ENCODE measurements at regions not wholly inside any gene's neighbourhood (a gene's known extent, or its start where the extent isn't known, plus 50 kb on each side); places are given as distances from the start of the nearest gene placed in this dataset.
"Not testable (repeated sequence)": the region's sequence is repeated elsewhere in the genome, so short reads cannot be mapped to it uniquely, and the experiment has no call there.

DNA sequence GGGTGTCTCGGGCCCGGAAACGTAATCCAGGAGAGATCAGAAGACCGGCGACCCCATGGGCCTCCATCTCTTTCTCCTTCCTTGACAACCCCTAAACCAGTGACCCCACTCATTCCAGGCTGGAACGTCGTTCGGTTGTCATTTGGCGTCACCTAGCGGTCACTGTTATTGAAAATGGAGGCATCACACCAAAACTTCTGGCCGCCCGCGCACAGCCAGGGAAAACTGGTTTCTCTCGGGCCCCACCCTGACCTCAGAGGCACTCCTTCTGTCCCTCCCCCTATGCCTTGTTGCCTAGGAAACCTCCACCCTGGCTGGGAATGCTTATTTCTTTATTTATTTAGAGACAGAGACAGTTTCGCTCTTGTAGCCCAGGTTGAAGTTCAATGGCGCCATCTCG lies 2327.3 kb upstream of the TPTE start:
- not testable (repeated sequence) for DNase-seq

DNA sequence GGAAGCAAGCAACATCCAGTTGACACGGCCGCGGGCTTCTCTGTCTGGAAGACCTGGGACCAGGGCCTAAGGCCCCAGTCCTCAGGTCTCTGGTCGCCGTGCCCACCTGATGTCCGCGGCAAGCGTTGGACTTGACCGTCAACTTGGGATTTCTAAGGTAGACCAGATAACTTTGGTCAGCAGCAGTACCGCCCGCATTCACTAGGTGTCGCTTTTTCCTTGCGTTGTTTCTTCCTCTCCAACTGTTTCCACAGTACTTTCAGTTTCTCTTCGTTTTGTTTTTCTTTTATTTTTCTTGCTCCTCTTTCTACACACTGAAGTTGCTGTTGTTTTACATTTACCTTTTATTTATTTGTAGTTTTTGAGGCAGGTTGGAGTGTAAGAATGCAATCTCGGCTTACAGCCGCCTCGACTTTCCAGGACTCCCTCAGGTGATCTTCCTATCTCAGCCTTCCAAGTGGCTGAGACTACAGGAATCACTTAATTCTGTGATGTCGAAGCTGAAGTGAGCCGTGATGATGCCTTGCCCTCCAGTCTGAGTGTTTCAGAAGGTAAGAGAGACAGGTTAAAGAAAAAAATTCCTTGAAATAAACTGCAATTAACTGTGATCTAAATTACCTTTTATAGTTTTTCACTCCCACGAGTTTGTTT lies 2323.9 kb upstream of the TPTE start:
- DNase-seq: not testable (repeated sequence)

DNA sequence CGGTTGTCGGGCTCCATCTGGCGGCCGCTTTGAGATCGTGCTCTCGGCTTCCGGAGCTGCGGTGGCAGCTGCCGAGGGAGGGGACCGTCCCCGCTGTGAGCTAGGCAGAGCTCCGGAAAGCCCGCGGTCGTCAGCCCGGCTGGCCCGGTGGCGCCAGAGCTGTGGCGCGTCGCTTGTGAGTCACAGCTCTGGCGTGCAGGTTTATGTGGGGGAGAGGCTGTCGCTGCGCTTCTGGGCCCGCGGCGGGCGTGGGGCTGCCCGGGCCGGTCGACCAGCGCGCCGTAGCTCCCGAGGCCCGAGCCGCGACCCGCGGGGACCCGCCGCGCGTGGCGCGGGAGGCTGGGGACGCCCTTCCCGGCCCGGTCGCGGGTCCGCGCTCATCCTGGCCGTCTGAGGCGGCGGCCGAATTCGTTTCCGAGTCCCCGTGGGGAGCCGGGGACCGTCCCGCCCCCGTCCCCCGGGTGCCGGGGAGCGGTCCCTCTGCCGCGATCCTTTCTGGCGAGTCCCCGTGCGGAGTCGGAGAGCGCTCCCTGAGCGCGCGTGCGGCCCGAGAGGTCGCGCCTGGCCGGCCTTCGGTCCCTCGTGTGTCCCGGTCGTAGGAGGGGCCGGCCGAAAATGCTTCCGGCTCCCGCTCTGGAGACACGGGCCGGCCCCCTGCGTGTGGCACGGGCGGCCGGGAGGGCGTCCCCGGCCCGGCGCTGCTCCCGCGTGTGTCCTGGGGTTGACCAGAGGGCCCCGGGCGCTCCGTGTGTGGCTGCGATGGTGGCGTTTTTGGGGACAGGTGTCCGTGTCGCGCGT lies 2316.1 kb upstream of the TPTE start:
- not testable (repeated sequence) for DNase-seq

DNA sequence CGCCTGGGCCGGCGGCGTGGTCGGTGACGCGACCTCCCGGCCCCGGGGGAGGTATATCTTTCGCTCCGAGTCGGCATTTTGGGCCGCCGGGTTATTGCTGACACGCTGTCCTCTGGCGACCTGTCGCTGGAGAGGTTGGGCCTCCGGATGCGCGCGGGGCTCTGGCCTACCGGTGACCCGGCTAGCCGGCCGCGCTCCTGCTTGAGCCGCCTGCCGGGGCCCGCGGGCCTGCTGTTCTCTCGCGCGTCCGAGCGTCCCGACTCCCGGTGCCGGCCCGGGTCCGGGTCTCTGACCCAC lies 2315.5 kb upstream of the TPTE start:
- not testable (repeated sequence) for DNase-seq

DNA sequence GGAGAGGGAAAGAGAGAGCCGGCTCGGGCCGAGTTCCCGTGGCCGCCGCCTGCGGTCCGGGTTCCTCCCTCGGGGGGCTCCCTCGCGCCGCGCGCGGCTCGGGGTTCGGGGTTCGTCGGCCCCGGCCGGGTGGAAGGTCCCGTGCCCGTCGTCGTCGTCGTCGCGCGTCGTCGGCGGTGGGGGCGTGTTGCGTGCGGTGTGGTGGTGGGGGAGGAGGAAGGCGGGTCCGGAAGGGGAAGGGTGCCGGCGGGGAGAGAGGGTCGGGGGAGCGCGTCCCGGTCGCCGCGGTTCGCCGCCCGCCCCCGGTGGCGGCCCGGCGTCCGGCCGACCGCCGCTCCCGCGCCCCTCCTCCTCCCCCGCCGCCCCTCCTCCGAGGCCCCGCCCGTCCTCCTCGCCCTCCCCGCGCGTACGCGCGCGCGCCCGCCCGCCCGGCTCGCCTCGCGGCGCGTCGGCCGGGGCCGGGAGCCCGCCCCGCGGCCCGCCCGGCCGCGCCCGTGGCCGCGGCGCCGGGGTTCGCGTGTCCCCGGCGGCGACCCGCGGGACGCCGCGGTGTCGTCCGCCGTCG lies 2308.3 kb upstream of the TPTE start:
- peak; percentile 86 for DNase-seq

DNA sequence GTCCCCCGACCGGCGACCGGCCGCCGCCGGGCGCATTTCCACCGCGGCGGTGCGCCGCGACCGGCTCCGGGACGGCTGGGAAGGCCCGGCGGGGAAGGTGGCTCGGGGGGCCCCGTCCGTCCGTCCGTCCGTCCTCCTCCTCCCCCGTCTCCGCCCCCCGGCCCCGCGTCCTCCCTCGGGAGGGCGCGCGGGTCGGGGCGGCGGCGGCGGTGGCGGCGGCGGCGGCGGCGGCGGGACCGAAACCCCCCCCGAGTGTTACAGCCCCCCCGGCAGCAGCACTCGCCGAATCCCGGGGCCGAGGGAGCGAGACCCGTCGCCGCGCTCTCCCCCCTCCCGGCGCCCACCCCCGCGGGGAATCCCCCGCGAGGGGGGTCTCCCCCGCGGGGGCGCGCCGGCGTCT lies 2306.8 kb upstream of the TPTE start:
- not testable (repeated sequence) for DNase-seq

DNA sequence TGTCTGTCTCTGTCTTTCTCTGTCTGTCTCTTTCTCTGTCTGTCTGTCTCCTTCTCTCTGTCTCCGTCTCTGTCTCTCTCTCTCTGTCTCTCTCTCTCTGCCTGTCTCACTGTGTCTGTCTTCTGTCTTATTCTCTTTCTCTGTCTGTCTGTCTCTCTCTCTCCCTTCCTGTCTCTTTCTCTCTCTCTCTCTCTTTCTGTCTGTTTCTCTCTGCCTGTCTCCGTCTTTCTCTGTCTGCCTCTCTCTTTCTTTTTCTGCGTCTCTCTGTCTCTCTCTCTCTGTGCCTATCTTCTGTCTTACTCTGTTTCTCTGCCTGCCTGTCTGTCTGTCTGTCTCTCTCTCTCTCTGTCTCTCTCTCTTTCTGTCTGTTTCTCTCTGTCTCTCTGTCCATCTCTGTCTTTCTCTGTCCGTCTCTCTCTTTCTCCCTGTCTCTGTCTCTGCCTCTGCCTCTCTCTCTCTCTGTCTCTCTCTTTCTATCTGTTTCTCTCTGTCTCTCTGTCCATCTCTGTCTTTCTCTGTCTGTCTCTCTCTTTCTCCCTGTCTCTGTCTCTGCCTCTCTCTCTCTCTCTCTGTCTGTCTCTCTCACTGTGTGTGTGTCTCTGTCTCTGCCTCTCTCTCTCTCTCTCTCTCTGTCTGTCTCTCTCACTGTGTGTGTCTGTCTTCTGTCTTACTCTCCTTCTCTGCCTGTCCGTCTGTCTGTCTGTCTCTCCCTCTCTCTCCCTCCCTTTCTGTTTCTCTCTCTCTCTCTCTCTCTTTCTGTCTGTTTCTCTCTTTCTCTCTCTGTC lies 2291.8 kb upstream of the TPTE start:
- DNase-seq: not testable (repeated sequence)

DNA sequence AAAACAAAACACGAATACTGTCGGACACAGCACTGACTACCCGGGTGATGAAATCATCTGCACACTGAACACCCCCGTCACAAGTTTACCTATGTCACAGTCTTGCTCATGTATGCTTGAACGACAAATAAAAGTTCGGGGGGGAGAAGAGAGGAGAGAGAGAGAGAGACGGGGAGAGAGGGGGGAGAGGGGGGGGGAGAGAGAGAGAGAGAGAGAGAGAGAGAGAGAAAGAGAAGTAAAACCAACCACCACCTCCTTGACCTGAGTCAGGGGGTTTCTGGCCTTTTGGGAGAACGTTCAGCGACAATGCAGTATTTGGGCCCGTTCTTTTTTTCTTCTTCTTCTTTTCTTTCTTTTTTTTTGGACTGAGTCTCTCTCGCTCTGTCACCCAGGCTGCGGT lies 2290.1 kb upstream of the TPTE start:
- DNase-seq: not testable (repeated sequence)

DNA sequence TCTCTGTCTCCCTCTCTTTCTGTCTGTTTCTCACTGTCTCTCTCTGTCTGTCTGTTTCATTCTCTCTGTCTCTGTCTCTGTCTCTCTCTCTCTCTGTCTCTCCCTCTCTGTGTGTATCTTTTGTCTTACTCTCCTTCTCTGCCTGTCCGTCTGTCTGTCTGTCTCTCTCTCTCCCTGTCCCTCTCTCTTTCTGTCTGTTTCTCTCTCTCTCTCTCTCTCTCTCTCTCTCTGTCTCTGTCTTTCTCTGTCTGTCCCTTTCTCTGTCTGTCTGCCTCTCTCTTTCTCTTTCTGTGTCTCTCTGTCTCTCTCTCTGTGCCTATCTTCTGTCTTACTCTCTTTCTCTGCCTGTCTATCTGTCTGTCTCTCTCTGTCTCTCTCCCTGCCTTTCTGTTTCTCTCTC lies 2288.4 kb upstream of the TPTE start:
- not testable (repeated sequence) for DNase-seq

DNA sequence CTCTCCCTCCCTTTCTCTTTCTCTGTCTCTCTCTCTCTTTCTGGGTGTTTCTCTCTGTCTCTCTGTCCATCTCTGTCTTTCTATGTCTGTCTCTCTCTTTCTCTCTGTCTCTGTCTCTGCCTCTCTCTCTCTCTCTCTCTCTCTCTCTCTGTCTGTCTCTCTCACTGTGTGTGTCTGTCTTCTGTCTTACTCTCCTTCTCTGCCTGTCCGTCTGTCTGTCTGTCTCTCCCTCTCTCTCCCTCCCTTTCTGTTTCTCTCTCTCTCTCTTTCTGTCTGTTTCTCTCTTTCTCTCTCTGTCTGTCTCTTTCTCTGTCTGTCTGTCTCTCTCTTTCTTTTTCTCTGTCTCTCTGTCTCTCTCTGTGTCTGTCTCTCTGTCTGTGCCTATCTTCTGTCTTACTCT lies 2287.3 kb upstream of the TPTE start:
- DNase-seq: not testable (repeated sequence)

DNA sequence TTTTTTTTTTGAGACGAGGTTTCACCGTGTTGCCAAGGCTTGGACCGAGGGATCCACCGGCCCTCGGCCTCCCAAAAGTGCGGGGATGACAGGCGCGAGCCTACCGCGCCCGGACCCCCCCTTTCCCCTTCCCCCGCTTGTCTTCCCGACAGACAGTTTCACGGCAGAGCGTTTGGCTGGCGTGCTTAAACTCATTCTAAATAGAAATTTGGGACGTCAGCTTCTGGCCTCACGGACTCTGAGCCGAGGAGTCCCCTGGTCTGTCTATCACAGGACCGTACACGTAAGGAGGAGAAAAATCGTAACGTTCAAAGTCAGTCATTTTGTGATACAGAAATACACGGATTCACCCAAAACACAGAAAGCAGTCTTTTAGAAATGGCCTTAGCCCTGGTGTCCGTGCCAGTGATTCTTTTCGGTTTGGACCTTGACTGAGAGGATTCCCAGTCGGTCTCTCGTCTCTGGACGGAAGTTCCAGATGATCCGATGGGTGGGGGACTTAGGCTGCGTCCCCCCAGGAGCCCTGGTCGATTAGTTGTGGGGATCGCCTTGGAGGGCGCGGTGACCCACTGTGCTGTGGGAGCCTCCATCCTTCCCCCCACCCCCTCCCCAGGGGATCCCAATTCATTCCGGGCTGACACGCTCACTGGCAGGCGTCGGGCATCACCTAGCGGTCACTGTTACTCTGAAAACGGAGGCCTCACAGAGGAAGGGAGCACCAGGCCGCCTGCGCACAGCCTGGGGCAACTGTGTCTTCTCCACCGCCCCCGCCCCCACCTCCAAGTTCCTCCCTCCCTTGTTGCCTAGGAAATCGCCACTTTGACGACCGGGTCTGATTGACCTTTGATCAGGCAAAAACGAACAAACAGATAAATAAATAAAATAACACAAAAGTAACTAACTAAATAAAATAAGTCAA lies 2276.4 kb upstream of the TPTE start:
- not testable (repeated sequence) for DNase-seq

DNA sequence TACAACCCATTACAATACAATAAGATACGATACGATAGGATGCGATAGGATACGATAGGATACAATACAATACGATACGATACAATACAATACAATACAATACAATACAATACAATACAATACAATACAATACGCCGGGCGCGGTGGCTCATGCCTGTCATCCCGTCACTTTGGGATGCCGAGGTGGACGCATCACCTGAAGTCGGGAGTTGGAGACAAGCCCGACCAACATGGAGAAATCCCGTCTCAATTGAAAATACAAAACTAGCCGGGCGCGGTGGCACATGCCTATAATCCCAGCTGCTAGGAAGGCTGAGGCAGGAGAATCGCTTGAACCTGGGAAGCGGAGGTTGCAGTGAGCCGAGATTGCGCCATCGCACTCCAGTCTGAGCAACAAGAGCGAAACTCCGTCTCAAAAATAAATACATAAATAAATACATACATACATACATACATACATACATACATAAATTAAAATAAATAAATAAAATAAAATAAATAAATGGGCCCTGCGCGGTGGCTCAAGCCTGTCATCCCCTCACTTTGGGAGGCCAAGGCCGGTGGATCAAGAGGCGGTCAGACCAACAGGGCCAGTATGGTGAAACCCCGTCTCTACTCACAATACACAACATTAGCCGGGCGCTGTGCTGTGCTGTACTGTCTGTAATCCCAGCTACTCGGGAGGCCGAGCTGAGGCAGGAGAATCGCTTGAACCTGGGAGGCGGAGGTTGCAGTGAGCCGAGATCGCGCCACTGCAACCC lies 2275.6 kb upstream of the TPTE start:
- not testable (repeated sequence) for DNase-seq

DNA sequence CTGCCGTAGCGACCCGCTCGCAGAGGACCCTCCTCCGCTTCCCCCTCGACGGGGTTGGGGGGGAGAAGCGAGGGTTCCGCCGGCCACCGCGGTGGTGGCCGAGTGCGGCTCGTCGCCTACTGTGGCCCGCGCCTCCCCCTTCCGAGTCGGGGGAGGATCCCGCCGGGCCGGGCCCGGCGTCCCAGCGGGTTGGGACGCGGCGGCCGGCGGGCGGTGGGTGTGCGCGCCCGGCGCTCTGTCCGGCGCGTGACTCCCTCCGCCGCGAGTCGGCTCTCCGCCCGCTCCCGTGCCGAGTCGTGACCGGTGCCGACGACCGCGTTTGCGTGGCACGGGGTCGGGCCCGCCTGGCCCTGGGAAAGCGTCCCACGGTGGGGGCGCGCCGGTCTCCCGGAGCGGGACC lies 2269.7 kb upstream of the TPTE start:
- not testable (repeated sequence) for DNase-seq

DNA sequence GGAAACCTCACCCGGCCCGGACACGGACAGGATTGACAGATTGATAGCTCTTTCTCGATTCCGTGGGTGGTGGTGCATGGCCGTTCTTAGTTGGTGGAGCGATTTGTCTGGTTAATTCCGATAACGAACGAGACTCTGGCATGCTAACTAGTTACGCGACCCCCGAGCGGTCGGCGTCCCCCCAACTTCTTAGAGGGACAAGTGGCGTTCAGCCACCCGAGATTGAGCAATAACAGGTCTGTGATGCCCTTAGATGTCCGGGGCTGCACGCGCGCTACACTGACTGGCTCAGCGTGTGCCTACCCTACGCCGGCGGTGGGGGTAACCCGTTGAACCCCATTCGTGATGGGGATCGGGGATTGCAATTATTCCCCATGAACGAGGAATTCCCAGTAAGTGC lies 2266.3 kb upstream of the TPTE start:
- DNase-seq: peak; percentile 28

DNA sequence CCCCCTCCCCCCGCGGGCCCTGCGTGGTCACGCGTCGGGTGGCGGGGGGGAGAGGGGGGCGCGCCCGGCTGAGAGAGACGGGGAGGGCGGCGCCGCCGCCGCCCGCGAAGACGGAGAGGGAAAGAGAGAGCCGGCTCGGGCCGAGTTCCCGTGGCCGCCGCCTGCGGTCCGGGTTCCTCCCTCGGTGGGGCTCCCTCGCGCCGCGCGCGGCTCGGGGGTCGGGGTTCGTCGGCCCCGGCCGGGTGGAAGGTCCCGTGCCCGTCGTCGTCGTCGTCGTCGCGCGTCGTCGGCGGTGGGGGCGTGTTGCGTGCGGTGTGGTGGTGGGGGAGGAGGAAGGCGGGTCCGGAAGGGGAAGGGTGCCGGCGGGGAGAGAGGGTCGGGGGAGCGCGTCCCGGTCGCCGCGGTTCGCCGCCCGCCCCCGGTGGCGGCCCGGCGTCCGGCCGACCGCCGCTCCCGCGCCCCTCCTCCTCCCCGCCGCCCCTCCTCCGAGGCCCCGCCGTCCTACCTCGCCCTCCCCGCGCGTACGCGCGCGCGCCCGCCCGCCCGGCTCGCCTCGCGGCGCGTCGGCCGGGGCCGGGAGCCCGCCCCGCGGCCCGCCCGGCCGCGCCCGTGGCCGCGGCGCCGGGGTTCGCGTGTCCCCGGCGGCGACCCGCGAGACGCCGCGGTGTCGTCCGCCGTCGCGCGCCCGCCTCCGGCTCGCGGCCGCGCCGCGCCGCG lies 2264.1 kb upstream of the TPTE start:
- DNase-seq: peak; percentile 30

DNA sequence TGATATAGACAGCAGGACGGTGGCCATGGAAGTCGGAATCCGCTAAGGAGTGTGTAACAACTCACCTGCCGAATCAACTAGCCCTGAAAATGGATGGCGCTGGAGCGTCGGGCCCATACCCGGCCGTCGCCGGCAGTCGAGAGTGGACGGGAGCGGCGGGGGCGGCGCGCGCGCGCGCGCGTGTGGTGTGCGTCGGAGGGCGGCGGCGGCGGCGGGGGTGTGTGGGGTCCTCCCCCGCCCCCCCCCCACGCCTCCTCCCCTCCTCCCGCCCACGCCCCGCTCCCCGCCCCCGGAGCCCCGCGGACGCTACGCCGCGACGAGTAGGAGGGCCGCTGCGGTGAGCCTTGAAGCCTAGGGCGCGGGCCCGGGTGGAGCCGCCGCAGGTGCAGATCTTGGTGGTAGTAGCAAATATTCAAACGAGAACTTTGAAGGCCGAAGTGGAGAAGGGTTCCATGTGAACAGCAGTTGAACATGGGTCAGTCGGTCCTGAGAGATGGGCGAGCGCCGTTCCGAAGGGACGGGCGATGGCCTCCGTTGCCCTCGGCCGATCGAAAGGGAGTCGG lies 2261.2 kb upstream of the TPTE start:
- not testable (repeated sequence) for DNase-seq
